Mucosa of rectum (tissue), 2 donors: ENCODE measurements at regions not wholly inside any gene's neighbourhood (a gene's known extent, or its start where the extent isn't known, plus 50 kb on each side); places are given as distances from the start of the nearest gene placed in this dataset.

ENCODE experiments used
- H3K27ac ChIP-seq, 2 donors: one replicate each; pipeline ENCODE4 v1.7.0; 2013; ENCODE audit warnings: inconsistent platforms in 2 of 2, low read depth in 2 of 2, low read length in 2 of 2
- H3K27me3 ChIP-seq, 2 donors: one replicate each; pipeline ENCODE4 v1.7.0; 2013; ENCODE audit warnings: low read length in 2 of 2; ENCODE audit not compliant: control insufficient read depth in 2 of 2, insufficient read depth in 2 of 2
- H3K36me3 ChIP-seq, 2 donors: one replicate each; pipeline ENCODE4 v1.7.0; 2013; ENCODE audit warnings: low read length in 2 of 2; ENCODE audit not compliant: control insufficient read depth in 2 of 2, insufficient read depth in 2 of 2
- H3K4me1 ChIP-seq, 2 donors: one replicate each; pipeline ENCODE4 v1.7.0; 2013; ENCODE audit warnings: low read length in 2 of 2, mild to moderate bottlenecking in 1 of 2; ENCODE audit not compliant: control insufficient read depth in 2 of 2, insufficient read depth in 2 of 2
- H3K4me3 ChIP-seq, 2 donors: one replicate each; pipeline ENCODE4 v1.7.0; 2013; ENCODE audit warnings: low read length in 2 of 2
- H3K9ac ChIP-seq, 2 donors: one replicate each; pipeline ENCODE4 v1.7.0; 2013; ENCODE audit warnings: low read length in 2 of 2, low read depth in 1 of 2, mild to moderate bottlenecking in 1 of 2
- H3K9me3 ChIP-seq, 2 donors: one replicate each; pipeline ENCODE4 v1.7.0; 2013; ENCODE audit warnings: low read length in 2 of 2; ENCODE audit not compliant: control insufficient read depth in 2 of 2
- donor health status: healthy.
- donor health status: Normal muscosa, but diverticular disease.

DNA sequence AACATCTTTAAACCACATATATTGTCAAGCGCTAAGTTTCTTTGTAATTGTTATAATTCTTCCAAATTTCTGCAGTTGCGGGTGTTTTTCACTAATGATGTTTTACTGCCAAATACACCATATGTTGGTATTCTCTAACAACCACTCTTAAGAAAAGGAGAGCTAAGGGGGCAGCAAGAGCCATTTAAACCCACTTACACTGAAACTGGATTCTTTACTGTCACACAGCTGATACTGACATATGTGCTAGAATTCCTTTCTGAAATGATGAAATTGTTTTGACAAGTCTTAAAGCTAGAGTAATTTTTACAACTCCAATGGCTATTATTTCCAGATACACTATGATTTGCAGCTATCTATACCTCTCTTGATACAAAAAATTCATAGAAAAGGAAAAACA is 483.1 kb downstream of the CDH11 start:
- Histone ChIP-seq H3K9me3 (no peaks in the 10 kb centered on the region), H3K36me3 (no peaks in the 10 kb centered on the region), H3K4me1 (no peaks in the 10 kb centered on the region), H3K9ac (no peak overlapping the region), H3K27ac (no peak overlapping the region), H3K27me3 (no peaks in the 10 kb centered on the region), H3K4me3 (no peak overlapping the region)

DNA sequence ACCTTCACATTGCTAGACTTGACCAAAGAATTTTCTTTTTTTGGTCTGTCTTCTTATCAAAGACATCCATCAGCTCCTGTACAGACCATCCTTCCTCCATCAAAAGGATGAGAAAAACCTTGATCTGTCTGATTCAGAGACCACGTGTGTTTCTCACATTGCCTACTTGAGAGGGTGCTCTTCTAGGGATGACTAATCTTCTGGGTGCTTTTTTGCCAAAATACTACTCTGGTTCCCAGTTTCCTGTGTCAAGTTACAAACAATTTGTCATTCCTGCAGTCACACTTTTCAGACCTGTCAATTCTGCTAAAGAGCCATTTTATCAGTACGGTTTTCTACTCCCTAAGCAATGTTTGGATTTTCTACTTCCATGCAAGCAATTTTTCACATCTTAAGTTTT is 492.2 kb downstream of the CDH11 start:
- Histone ChIP-seq H3K36me3 (no peaks in the 10 kb centered on the region), H3K9me3 (no peaks in the 10 kb centered on the region), H3K27ac (no peak overlapping the region), H3K4me3 (no peak overlapping the region), H3K9ac (no peak overlapping the region), H3K4me1 (no peaks in the 10 kb centered on the region), H3K27me3 (no peaks in the 10 kb centered on the region)

DNA sequence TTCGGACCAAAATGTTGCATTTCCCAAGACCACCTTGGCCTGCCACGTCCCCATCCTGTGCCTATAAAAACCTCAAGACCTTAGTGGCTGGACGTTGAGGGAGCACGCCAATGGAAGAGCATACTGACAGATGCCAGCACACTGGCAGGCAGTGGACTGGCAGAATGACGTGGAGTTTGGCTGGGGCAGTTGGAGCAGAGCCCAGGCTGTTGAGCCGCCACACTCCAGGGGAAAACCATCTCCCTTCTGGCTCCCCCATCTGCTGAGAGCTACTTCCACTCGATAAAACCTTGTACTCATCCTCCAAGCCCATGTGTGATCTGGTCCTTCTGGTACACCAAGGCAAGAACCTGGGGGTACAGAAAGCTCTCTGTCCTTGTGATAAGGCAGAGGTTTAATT is 494.1 kb downstream of the CDH11 start:
- Histone ChIP-seq H3K9ac (no peak overlapping the region), H3K9me3 (no peaks in the 10 kb centered on the region), H3K27me3 (no peaks in the 10 kb centered on the region), H3K36me3 (no peaks in the 10 kb centered on the region), H3K4me1 (no peaks in the 10 kb centered on the region), H3K4me3 (no peak overlapping the region), H3K27ac (no peak overlapping the region)

DNA sequence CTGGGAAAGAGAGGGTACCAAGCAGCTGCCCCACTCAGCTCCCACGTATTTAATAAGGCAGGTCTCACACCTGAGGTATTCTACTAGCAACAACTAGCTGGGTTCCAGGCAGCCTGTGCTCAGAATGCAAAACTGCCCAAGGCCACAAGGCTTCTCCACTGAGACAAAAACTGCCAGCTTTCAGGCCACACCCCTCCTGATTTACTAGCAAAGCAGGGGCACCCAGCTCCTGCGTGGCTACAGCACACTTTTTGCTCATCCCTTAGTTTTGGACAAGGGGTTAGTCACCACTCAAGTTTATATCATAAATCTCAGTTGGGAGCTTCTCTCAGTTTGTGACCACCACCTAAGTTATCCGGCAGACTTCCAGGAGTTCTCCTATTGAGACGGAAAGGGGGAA is 494.6 kb downstream of the CDH11 start:
- Histone ChIP-seq H3K4me1 (no peaks in the 10 kb centered on the region), H3K36me3 (no peaks in the 10 kb centered on the region), H3K4me3 (no peak overlapping the region), H3K9me3 (no peaks in the 10 kb centered on the region), H3K27me3 (no peaks in the 10 kb centered on the region), H3K27ac (no peak overlapping the region), H3K9ac (no peak overlapping the region)

DNA sequence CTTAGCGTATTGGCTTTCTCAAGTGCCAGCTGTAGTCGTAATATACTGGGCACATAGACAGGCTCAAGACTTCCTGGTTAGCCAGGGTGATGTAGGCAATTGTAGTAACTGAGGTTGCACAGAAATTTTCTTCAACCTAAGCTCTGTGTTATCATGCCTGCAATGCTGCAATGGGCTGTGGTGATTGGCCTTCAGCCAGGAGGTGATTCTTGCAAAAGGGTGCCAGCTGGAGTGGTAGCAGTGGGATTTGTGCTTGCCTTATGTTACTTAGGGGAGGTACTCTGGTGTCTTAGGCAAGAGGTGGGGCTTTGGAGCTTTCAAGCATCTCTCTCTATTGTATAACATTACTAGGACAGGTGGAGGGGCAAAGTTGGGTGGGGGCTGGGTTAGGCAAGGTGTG is 495.1 kb downstream of the CDH11 start:
- Histone ChIP-seq H3K9ac (no peak overlapping the region), H3K4me3 (no peak overlapping the region), H3K27ac (no peak overlapping the region), H3K9me3 (no peaks in the 10 kb centered on the region), H3K4me1 (no peaks in the 10 kb centered on the region), H3K27me3 (no peaks in the 10 kb centered on the region), H3K36me3 (no peaks in the 10 kb centered on the region)

DNA sequence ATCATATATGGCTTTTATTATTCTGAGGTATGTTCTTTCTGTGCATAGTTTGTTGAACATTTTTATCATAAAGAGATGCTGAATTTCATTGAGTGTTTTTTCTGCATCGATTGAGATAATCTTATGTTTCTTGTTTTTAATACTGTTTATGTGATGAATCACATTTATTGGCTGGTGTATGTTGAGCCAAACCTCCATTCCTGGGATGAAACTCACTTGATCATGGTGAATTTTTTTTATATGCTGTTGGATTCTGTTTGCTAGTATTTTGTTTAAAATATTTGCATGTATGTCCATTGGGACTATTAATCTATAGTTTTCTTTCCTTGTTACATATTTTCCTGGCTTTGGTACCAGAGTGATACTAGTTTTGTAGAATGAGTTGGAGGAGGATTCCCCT is 500.2 kb downstream of the CDH11 start:
- Histone ChIP-seq H3K36me3 (no peaks in the 10 kb centered on the region), H3K27ac (no peak overlapping the region), H3K9ac (no peak overlapping the region), H3K4me1 (no peaks in the 10 kb centered on the region), H3K27me3 (no peaks in the 10 kb centered on the region), H3K9me3 (no peaks in the 10 kb centered on the region), H3K4me3 (no peak overlapping the region)

DNA sequence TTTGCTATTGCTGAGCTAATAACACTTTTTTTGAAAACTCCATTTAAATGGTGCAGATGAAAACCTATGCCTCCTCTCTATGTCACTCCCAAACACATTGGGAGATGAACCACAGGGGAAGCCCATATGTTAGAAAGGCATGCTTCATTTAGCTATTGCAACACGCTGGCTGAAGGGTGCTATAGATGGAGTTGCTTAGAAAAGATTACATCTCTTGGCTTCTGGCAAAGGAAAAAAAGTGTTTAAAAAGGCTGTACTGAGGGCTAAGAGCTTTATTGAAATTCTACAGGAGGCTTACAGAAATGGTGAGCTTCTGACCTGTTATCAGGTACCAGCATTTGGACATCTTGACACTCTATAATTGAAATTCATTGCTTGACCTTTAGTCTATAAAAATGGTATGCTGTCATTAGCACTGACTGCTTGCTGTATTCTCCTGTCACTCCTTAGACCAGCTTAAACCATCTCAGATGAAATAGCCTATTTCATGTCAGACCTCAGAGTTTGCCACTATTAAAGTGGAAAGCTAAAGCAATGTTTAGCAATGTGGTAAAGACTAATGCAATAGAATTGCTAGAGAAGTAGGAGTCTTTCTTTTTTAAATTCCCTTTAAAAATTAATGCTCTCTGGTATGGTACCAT is 503.9 kb downstream of the CDH11 start:
- H3K4me3 ChIP-seq, result no peak overlapping the region
- no peaks in the 10 kb centered on the region for H3K27me3 ChIP-seq
- H3K4me1 ChIP-seq, result no peaks in the 10 kb centered on the region
- H3K27ac ChIP-seq, result no peak overlapping the region
- no peaks in the 10 kb centered on the region for H3K36me3 ChIP-seq
- no peaks in the 10 kb centered on the region for H3K9me3 ChIP-seq
- no peak overlapping the region for H3K9ac ChIP-seq

DNA sequence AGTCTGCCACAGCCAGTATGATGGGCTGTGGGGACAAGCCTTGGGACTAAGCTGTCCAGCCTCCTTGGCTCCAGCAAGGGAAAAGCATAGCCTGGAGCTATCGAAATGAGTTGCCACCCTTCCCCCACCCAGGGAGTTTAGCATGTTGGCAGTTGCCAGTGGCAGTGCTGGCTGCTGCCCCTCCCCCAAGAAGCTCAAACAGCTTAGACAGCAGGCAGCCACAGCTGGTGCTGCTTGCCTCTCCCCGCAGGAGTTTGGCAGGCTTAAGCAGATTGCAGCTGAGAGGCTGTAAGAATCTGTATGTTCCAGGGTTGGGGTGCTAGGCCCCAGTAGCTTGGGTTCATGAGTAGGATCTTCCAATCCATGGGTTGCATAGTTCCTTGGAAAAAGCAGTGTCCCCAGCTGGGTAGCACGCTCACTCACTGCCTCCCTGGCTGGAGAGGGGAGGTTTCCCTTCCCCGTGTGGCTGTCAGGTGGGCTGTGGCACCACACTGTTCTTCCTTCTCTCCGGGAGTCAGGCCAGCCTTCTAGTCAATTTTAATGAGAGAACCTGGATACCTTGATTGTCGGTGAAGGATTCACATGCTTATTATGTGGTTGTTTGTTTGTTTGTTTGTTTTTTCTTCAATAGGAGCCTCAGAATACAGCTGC is 506.1 kb downstream of the CDH11 start:
- no peak overlapping the region for H3K4me3 ChIP-seq
- H3K27me3 ChIP-seq, result no peaks in the 10 kb centered on the region
- H3K9ac ChIP-seq, result no peak overlapping the region
- no peaks in the 10 kb centered on the region for H3K4me1 ChIP-seq
- no peaks in the 10 kb centered on the region for H3K36me3 ChIP-seq
- no peak overlapping the region for H3K27ac ChIP-seq
- no peaks in the 10 kb centered on the region for H3K9me3 ChIP-seq

DNA sequence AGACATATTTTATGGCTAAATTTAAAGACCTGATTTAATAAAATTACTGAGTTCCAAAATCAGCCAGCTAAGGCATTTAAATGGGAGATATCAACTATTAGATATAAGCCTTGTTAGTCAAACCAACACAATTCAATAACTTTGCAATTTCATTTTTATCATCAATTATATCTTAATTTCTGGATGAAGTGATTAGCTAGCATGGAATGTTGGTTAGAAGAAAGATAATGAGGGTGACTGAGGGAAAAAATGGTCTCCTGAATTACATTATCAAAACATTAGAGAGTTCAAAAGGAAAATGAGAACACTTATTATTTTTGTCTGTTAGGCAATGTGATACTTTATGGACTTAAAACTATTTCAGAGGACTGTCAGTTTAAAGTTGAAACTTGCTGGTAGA is 525.7 kb downstream of the CDH11 start:
- no peaks in the 10 kb centered on the region for H3K9me3 ChIP-seq
- no peak overlapping the region for H3K9ac ChIP-seq
- no peak overlapping the region for H3K27ac ChIP-seq
- H3K36me3 ChIP-seq, result no peaks in the 10 kb centered on the region
- no peaks in the 10 kb centered on the region for H3K4me1 ChIP-seq
- no peaks in the 10 kb centered on the region for H3K27me3 ChIP-seq
- no peak overlapping the region for H3K4me3 ChIP-seq

DNA sequence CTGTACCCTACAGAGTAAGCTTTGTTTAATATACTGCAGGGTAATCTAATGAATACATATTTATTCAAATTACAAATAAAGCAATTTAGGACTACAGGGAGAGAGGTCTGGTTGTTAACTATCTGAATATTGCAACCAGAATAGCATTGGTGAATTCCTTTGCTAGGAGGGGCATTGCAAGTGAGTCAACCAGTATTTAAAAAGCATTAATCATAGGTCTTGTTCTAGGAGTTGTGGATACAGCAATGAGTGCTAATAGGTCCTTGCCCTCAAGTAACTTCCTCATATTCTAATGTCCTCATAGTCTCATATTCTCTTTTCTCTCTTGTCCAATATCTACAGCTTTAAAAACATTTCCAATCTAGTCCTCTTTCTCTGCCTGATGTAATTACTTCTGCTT is 531.4 kb downstream of the CDH11 start:
- Histone ChIP-seq H3K4me3 (no peak overlapping the region), H3K9me3 (no peaks in the 10 kb centered on the region), H3K36me3 (no peaks in the 10 kb centered on the region), H3K27me3 (no peaks in the 10 kb centered on the region), H3K9ac (no peak overlapping the region), H3K27ac (no peak overlapping the region), H3K4me1 (no peaks in the 10 kb centered on the region)
